ENCODE measurements at regions not wholly inside any gene's neighbourhood (a gene's known extent, or its start where the extent isn't known, plus 50 kb on each side); places are given as distances from the start of the nearest gene placed in this dataset.

GRCh38 chr7:79736418-79736817 is 283.0 kb upstream of the MAGI2 start:
- Histone ChIP-seq H3K9me3 (peaks cover 0 to 11% of the 10 kb centered on the region in 2 donors), H3K4me1 (no peaks in the 10 kb centered on the region), H3K27ac (no peak overlapping the region), H3K36me3 (no peaks in the 10 kb centered on the region), H3K4me3 (no peak overlapping the region), H3K27me3 (no peaks in the 10 kb centered on the region)
- DNase-seq (ENCODE audit: low spot score in 2 of 2): no peak
- intact Hi-C loops (cut with DNase I): no loop called here
- no peak for TF ChIP-seq CTCF (IDR thresholded peaks at IDR 0.05)

- Histone ChIP-seq H3K9me3 (peaks cover 0 to 12% of the 10 kb centered on the region in 2 donors), H3K36me3 (no peaks in the 10 kb centered on the region), H3K27ac (no peak overlapping the region), H3K27me3 (no peaks in the 10 kb centered on the region), H3K4me3 (no peak overlapping the region), H3K4me1 (no peaks in the 10 kb centered on the region)
- no peak for DNase-seq (ENCODE audit: low spot score in 2 of 2)
- TF ChIP-seq CTCF (IDR thresholded peaks at IDR 0.05): no peak
- intact Hi-C loops (cut with DNase I): no loop called here
These were observed 281.5 kb upstream of the MAGI2 start for GRCh38 chr7:79735012-79735411.

- Histone ChIP-seq H3K27me3 (no peaks in the 10 kb centered on the region), H3K27ac (no peak overlapping the region), H3K4me1 (no peaks in the 10 kb centered on the region), H3K4me3 (no peak overlapping the region), H3K36me3 (no peaks in the 10 kb centered on the region), H3K9me3 (peaks cover 0 to 12% of the 10 kb centered on the region in 2 donors)
- no peak for DNase-seq (ENCODE audit: low spot score in 2 of 2)
- intact Hi-C loops (cut with DNase I): no loop called here
- no peak for TF ChIP-seq CTCF (IDR thresholded peaks at IDR 0.05)
These were observed 280.7 kb upstream of the MAGI2 start for GRCh38 chr7:79734181-79734580.

GRCh38 chr7:79732535-79732934 is 279.1 kb upstream of the MAGI2 start:
- peaks cover 0 to 12% of the 10 kb centered on the region in 2 donors for H3K9me3 ChIP-seq
- H3K27me3 ChIP-seq: no peaks in the 10 kb centered on the region
- H3K4me1 ChIP-seq: no peaks in the 10 kb centered on the region
- no peak overlapping the region for H3K27ac ChIP-seq
- intact Hi-C loops (cut with DNase I): no loop called here
- no peak for TF ChIP-seq CTCF (IDR thresholded peaks at IDR 0.05)
- no peak for DNase-seq (ENCODE audit: low spot score in 2 of 2)
- no peak overlapping the region for H3K4me3 ChIP-seq
- no peaks in the 10 kb centered on the region for H3K36me3 ChIP-seq

GRCh38 chr7:79730971-79731370 is 277.5 kb upstream of the MAGI2 start:
- TF ChIP-seq CTCF (IDR thresholded peaks at IDR 0.05): no peak
- no peak overlapping the region for H3K4me3 ChIP-seq
- H3K27me3 ChIP-seq: no peaks in the 10 kb centered on the region
- no peak overlapping the region for H3K27ac ChIP-seq
- DNase-seq (ENCODE audit: low spot score in 2 of 2): no peak
- intact Hi-C loops (cut with DNase I): no loop called here
- H3K4me1 ChIP-seq: no peaks in the 10 kb centered on the region
- no peaks in the 10 kb centered on the region for H3K36me3 ChIP-seq
- peaks cover 0 to 12% of the 10 kb centered on the region in 2 donors for H3K9me3 ChIP-seq

All from ascending aorta (tissue), 2 donors.